Stomach (tissue), 8 donors: ENCODE measurements at regions not wholly inside any gene's neighbourhood (a gene's known extent, or its start where the extent isn't known, plus 50 kb on each side); places are given as distances from the start of the nearest gene placed in this dataset.

Source experiments
- DNase-seq, 2 donors: peaks; one replicate each; pipeline versions ENCODE4 v3.0.0 to v3.0.0-alpha.2; 2013 to 2019
- H3K27ac ChIP-seq, 5 donors: fragments of 200-600 bp in 4 of 5; sonication (generic) in 4 of 5; one replicate each; pipeline ENCODE4 v1.5.1; 2013 to 2019; ENCODE audit warnings: mild to moderate bottlenecking in 1 of 5, moderate library complexity in 1 of 5
- H3K27me3 ChIP-seq, 3 donors: fragments of 200-600 bp; sonication (generic); one replicate each; pipeline ENCODE4 v1.5.1; 2017 to 2019; ENCODE audit warnings: mixed run types in 1 of 3
- H3K36me3 ChIP-seq, 4 donors: fragments of 200-600 bp; sonication (generic); 1 replicate in 3 of 4; 2 replicates in 1 of 4; pipeline ENCODE4 v1.5.1; 2016 to 2019
- H3K4me1 ChIP-seq, 4 donors: fragments of 200-600 bp; sonication (generic); one replicate each; pipeline ENCODE4 v1.5.1; 2016 to 2019
- H3K4me3 ChIP-seq, 4 donors: fragments of 200-600 bp; sonication (generic) in 3 of 4; one replicate each; pipeline ENCODE4 v1.5.1; 2016 to 2019; ENCODE audit warnings: mild to moderate bottlenecking in 1 of 4
- H3K9me3 ChIP-seq, 4 donors: fragments of 200-600 bp; sonication (generic); one replicate each; pipeline ENCODE4 v1.5.1; 2016 to 2019
- EP300 ChIP-seq: sonication (generic); formaldehyde crosslinking; IDR thresholded peaks from one replicate; pipeline ENCODE4 v1.6.1; 2017; ENCODE audit warnings: antibody characterized with exemption
- POLR2A ChIP-seq, 4 donors: fragments of 450-650 bp; IDR thresholded peaks; one replicate each; pipeline ENCODE4 v1.6.1; 2016; ENCODE audit warnings: antibody characterized with exemption in 4 of 4, control low read depth in 2 of 4, mild to moderate bottlenecking in 1 of 4, moderate library complexity in 1 of 4
- POLR2AphosphoS5 ChIP-seq, 3 donors: sonication (generic); formaldehyde crosslinking; IDR thresholded peaks; one replicate each; pipeline ENCODE4 v1.6.1; 2016; ENCODE audit warnings: antibody characterized with exemption in 3 of 3
- WGBS, 5 donors: extraction: QIAGEN DNeasy Blood & Tissue Kit in 3 of 5; methylation state at CpG; one replicate each; pipeline versions ENCODE4 v1.1.5 to v1.1.7; 2013 to 2018; 5-methylcytosine and 5-hydroxymethylcytosine counted together
- intact Hi-C: fragments of 100-400 bp; cut with DNase I; formaldehyde crosslinking; loops from one replicate; pipeline ENCODE4 v1.15.1; 2023; ENCODE audit warnings: low total_unique reads
- TF ChIP-seq, protein P1 (sequence below), 7 experiments: fragments of 450-650 bp in 4 of 7; fragments of 200-600 bp in 3 of 7; sonication (generic) in 3 of 7; IDR thresholded peaks; one replicate each; pipeline ENCODE4 v1.5.1; 2016 to 2019; ENCODE audit warnings: antibody characterized with exemption in 7 of 7, control low read depth in 2 of 7, mild to moderate bottlenecking in 1 of 7
- donor health status: healthy with polysubstance abuse.
- donor health status: Bipolar disorder and iron deficiency.
- donor health status: healthy.

- Histone ChIP-seq H3K4me3 (no peak overlapping the region), H3K4me1 (no peaks in the 10 kb centered on the region), H3K36me3 (no peaks in the 10 kb centered on the region), H3K9me3 (peaks cover 0 to 9% (median 2%) of the 10 kb centered on the region in 4 donors), H3K27ac (no peak overlapping the region), H3K27me3 (no peaks in the 10 kb centered on the region)
- WGBS, 5 donors = 84 to 91% (median 89%) methylated on average over 4 of the region's 4 CpGs
- intact Hi-C loops = no loop called here
- DNase-seq = no peak
- TF ChIP-seq EP300 = no peak
- no peak for TF ChIP-seq POLR2AphosphoS5 (IDR thresholded peaks at IDR 0.05)
- TF ChIP-seq, protein P1, sequence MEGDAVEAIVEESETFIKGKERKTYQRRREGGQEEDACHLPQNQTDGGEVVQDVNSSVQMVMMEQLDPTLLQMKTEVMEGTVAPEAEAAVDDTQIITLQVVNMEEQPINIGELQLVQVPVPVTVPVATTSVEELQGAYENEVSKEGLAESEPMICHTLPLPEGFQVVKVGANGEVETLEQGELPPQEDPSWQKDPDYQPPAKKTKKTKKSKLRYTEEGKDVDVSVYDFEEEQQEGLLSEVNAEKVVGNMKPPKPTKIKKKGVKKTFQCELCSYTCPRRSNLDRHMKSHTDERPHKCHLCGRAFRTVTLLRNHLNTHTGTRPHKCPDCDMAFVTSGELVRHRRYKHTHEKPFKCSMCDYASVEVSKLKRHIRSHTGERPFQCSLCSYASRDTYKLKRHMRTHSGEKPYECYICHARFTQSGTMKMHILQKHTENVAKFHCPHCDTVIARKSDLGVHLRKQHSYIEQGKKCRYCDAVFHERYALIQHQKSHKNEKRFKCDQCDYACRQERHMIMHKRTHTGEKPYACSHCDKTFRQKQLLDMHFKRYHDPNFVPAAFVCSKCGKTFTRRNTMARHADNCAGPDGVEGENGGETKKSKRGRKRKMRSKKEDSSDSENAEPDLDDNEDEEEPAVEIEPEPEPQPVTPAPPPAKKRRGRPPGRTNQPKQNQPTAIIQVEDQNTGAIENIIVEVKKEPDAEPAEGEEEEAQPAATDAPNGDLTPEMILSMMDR (IDR thresholded peaks at IDR 0.05) = no peak
- TF ChIP-seq POLR2A (IDR thresholded peaks at IDR 0.05) = no peak
Measured at GRCh38 chr18:46310258-46310657, 206.1 kb downstream of the HAUS1 start.

GRCh38 chr18:46310675-46311345 is 206.6 kb downstream of the HAUS1 start:
- no peaks in the 10 kb centered on the region for H3K4me1 ChIP-seq
- no peak for DNase-seq
- H3K27me3 ChIP-seq = no peaks in the 10 kb centered on the region
- no peak overlapping the region for H3K4me3 ChIP-seq
- TF ChIP-seq EP300 = no peak
- TF ChIP-seq POLR2A (IDR thresholded peaks at IDR 0.05) = no peak
- TF ChIP-seq, protein P1 (IDR thresholded peaks at IDR 0.05) = no peak
- TF ChIP-seq POLR2AphosphoS5 (IDR thresholded peaks at IDR 0.05) = no peak
- WGBS, 5 donors = 80 to 90% (median 84%) methylated on average over 9 of the region's 9 CpGs
- intact Hi-C loops = no loop called here
- H3K36me3 ChIP-seq = no peaks in the 10 kb centered on the region
- no peak overlapping the region for H3K27ac ChIP-seq
- peaks cover 0 to 9% (median 2%) of the 10 kb centered on the region in 4 donors for H3K9me3 ChIP-seq

- Histone ChIP-seq H3K4me3 (no peak overlapping the region), H3K27ac (no peak overlapping the region), H3K9me3 (peaks cover 0 to 3% (median 0%) of the 10 kb centered on the region in 4 donors), H3K36me3 (no peaks in the 10 kb centered on the region), H3K4me1 (no peaks in the 10 kb centered on the region), H3K27me3 (no peaks in the 10 kb centered on the region)
- TF ChIP-seq POLR2A (IDR thresholded peaks at IDR 0.05) (no peak), EP300 (no peak), POLR2AphosphoS5 (IDR thresholded peaks at IDR 0.05) (no peak)
- TF ChIP-seq, protein P1 (IDR thresholded peaks at IDR 0.05) = no peak
- WGBS, 5 donors = 73 to 79% (median 76%) methylated on average over 4 of the region's 4 CpGs
- intact Hi-C loops = no loop called here
- no peak for DNase-seq
Measured at GRCh38 chr18:46311491-46311890, 207.3 kb downstream of the HAUS1 start.

- 65 to 73% (median 66%) methylated on average over 6 of the region's 6 CpGs for WGBS, 5 donors
- Histone ChIP-seq H3K36me3 (no peaks in the 10 kb centered on the region), H3K4me3 (no peak overlapping the region), H3K27ac (no peak overlapping the region), H3K4me1 (no peaks in the 10 kb centered on the region), H3K27me3 (no peaks in the 10 kb centered on the region), H3K9me3 (no peaks in the 10 kb centered on the region)
- TF ChIP-seq, protein P1 (IDR thresholded peaks at IDR 0.05) = no peak
- no peak for TF ChIP-seq EP300
- TF ChIP-seq POLR2AphosphoS5 (IDR thresholded peaks at IDR 0.05) = no peak
- no peak for TF ChIP-seq POLR2A (IDR thresholded peaks at IDR 0.05)
- no peak for DNase-seq
- intact Hi-C loops = no loop called here
Measured at GRCh38 chr18:46312221-46312620, 208.0 kb downstream of the HAUS1 start.
